ENCODE measurements at regions not wholly inside any gene's neighbourhood (a gene's known extent, or its start where the extent isn't known, plus 50 kb on each side); places are given as distances from the start of the nearest gene placed in this dataset.

DNA sequence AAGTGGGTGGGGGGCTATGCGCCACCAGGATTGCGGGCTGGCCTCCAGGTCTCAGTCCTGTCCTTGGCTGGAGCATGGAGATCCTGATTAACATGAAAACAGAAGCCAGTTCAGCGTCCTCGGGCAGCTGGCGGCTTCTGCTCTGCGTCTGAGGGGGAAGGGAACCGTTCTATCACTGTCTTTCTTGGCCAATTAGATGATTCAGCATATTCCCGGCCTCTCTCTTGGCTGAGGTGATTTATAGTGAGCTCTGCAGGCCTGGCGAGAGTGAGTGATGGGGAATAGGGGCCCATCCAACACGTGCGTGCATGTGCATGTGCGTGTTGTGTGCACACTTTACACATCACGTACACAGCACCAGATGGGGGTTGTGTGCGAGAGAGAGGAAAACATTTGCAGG is 145.8 kb upstream of the ATP6AP2 start:
- Histone ChIP-seq H3K4me3 (ENCODE audit: low read depth in 1 of 2, low read length in 1 of 2) (peak overlapping the region in 1 of 2 experiments; percentile 34), H3K36me3 (no peaks in the 10 kb centered on the region), H3K9me3 (no peaks in the 10 kb centered on the region), H3K4me1 (ENCODE audit: control insufficient read depth in 1 of 2, insufficient read depth in 1 of 2, low read depth in 1 of 2, low read length in 1 of 2) (peaks cover 0 to 6% of the 10 kb centered on the region in 2 experiments), H3K27ac (no peak overlapping the region), H3K27me3 (no peaks in the 10 kb centered on the region)
- TF ChIP-seq, protein P1, sequence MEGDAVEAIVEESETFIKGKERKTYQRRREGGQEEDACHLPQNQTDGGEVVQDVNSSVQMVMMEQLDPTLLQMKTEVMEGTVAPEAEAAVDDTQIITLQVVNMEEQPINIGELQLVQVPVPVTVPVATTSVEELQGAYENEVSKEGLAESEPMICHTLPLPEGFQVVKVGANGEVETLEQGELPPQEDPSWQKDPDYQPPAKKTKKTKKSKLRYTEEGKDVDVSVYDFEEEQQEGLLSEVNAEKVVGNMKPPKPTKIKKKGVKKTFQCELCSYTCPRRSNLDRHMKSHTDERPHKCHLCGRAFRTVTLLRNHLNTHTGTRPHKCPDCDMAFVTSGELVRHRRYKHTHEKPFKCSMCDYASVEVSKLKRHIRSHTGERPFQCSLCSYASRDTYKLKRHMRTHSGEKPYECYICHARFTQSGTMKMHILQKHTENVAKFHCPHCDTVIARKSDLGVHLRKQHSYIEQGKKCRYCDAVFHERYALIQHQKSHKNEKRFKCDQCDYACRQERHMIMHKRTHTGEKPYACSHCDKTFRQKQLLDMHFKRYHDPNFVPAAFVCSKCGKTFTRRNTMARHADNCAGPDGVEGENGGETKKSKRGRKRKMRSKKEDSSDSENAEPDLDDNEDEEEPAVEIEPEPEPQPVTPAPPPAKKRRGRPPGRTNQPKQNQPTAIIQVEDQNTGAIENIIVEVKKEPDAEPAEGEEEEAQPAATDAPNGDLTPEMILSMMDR (IDR thresholded peaks at IDR 0.05): no peak

DNA sequence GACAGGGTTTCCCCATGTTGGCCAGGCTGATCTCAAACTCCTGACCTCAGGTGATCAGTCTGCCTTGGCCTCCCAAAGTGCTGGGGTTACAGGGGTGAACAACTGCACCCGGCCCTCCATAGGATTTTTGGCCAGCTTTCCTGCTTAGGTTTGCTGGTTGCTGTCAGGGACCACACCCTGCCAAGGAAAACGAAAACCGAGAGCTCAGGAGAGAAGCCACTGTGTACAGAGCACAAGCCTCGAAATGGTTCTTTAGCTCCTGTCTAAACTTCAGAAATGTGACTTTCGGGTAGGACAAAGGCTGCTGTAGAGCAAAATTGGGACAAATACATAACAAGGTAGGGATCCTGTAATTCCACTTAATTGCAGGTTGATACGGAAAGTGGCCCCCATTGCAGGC is 146.3 kb upstream of the ATP6AP2 start:
- Histone ChIP-seq H3K36me3 (no peaks in the 10 kb centered on the region), H3K27me3 (no peaks in the 10 kb centered on the region), H3K27ac (no peak overlapping the region), H3K9me3 (no peaks in the 10 kb centered on the region), H3K4me3 (ENCODE audit: low read depth in 1 of 2, low read length in 1 of 2) (peak overlapping the region in 1 of 2 experiments; percentile 34), H3K4me1 (ENCODE audit: control insufficient read depth in 1 of 2, insufficient read depth in 1 of 2, low read depth in 1 of 2, low read length in 1 of 2) (peaks cover 0 to 6% of the 10 kb centered on the region in 2 experiments)
- TF ChIP-seq, protein P1 (IDR thresholded peaks at IDR 0.05): no peak

DNA sequence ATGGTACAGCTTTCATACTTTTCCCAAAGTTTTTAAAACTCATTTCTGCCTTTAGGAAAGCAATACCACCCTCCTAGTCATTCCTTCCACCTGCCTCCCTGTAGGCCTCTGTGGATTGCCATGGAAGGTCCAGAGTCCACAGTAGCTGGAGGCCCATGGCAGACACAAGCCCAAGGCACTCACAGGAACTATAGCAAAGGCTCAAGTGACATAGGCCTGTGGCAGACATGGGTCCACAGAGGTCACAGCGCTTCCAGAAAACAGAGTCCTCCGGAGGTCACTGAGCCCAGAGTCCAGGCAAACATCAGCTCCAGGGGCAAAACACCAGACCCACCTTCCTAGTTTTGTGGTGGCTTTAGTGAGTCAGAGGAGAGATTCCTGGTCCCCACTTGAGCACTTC is 147.6 kb upstream of the ATP6AP2 start:
- no peaks in the 10 kb centered on the region for H3K27me3 ChIP-seq
- TF ChIP-seq, protein P1 (IDR thresholded peaks at IDR 0.05): no peak
- no peak overlapping the region for H3K27ac ChIP-seq
- no peaks in the 10 kb centered on the region for H3K36me3 ChIP-seq
- H3K4me1 ChIP-seq (ENCODE audit: control insufficient read depth in 1 of 2, insufficient read depth in 1 of 2, low read depth in 1 of 2, low read length in 1 of 2): peaks cover 0 to 6% of the 10 kb centered on the region in 2 experiments
- H3K4me3 ChIP-seq (ENCODE audit: low read depth in 1 of 2, low read length in 1 of 2): no peak overlapping the region
- no peaks in the 10 kb centered on the region for H3K9me3 ChIP-seq

DNA sequence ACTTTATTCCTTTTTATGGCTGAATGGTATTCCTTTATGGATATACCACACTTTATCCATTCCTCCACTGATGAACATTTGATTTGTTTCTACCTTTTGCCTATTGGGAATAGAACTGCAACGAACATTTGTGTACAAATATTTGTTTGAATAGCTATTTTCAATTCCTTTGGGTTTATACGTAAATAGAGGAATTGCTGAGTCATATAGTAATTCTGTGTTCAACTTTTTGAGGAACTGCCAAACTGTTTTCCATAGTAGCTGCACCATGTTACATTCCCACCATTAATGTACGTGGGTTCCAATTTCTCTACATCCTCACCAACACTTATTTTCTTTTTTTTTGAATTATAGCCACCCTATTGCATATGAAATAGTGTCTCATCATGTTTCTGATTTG is 156.5 kb upstream of the ATP6AP2 start:
- no peaks in the 10 kb centered on the region for H3K27me3 ChIP-seq
- no peak overlapping the region for H3K4me3 ChIP-seq (ENCODE audit: low read depth in 1 of 2, low read length in 1 of 2)
- no peak overlapping the region for H3K27ac ChIP-seq
- TF ChIP-seq, protein P1 (IDR thresholded peaks at IDR 0.05): no peak
- H3K36me3 ChIP-seq: no peaks in the 10 kb centered on the region
- H3K4me1 ChIP-seq (ENCODE audit: control insufficient read depth in 1 of 2, insufficient read depth in 1 of 2, low read depth in 1 of 2, low read length in 1 of 2): peaks cover 4% of the 10 kb centered on the region in 2 experiments
- no peaks in the 10 kb centered on the region for H3K9me3 ChIP-seq

DNA sequence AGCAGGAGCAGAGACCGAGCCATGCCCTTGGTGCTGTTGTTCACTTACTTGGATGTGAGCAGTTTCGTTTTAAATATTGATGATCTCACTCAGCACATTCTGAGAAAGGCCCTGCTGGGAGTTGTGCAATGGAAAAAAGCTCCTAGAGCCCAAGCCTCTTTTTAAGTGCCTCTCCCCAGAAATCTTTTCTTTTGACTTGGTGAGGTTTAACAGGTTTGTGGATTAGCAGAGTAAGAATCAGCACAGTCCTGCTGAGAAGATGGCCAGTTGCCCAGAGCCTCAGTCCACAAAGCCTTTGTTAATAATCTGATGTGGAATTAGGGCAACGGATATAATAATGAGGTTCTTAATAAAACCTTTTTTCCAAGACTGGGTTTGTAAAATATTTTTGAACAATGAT is 157.5 kb upstream of the ATP6AP2 start:
- Histone ChIP-seq H3K4me3 (ENCODE audit: low read depth in 1 of 2, low read length in 1 of 2) (no peak overlapping the region), H3K9me3 (no peaks in the 10 kb centered on the region), H3K27me3 (no peaks in the 10 kb centered on the region), H3K4me1 (ENCODE audit: control insufficient read depth in 1 of 2, insufficient read depth in 1 of 2, low read depth in 1 of 2, low read length in 1 of 2) (peaks cover 13% of the 10 kb centered on the region in 2 experiments), H3K27ac (no peak overlapping the region), H3K36me3 (no peaks in the 10 kb centered on the region)
- TF ChIP-seq, protein P1 (IDR thresholded peaks at IDR 0.05): no peak

DNA sequence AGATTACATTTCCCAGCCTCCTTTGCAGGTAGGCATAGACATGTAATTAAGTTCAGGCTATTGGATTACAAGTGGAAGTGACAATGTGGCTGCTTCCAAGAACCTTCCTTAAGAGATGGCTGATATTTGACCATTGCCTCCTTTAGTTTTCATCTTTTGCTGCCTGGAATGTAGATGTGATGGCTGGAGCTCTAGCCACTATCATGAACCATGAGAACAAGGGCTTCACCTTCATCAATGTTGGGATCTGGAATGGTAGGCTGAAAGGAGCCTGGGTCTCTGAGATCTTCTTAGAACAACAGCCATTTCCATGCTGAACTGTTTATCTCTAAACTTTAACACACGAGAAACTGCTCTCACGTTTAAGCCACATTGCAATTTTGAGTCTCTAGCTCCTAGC is 158.7 kb upstream of the ATP6AP2 start:
- Histone ChIP-seq H3K27me3 (no peaks in the 10 kb centered on the region), H3K4me1 (ENCODE audit: control insufficient read depth in 1 of 2, insufficient read depth in 1 of 2, low read depth in 1 of 2, low read length in 1 of 2) (peaks cover 15 to 26% of the 10 kb centered on the region in 2 experiments), H3K9me3 (no peaks in the 10 kb centered on the region), H3K36me3 (no peaks in the 10 kb centered on the region), H3K27ac (no peak overlapping the region), H3K4me3 (ENCODE audit: low read depth in 1 of 2, low read length in 1 of 2) (no peak overlapping the region)
- TF ChIP-seq, protein P1 (IDR thresholded peaks at IDR 0.05): no peak
